Fibroblast of lung (primary cell): ENCODE measurements at regions not wholly inside any gene's neighbourhood (a gene's known extent, or its start where the extent isn't known, plus 50 kb on each side); places are given as distances from the start of the nearest gene placed in this dataset.
"Not testable (repeated sequence)": the region's sequence is repeated elsewhere in the genome, so short reads cannot be mapped to it uniquely, and the experiment has no call there.

ENCODE experiments used
- DNase-seq, 2 donors: peaks; one replicate each; pipeline versions ENCODE4 v3.0.0 to v3.0.0-alpha.2; 2010; ENCODE audit warnings: low read depth in 2 of 2
- H2AFZ ChIP-seq: 2 replicates; pipeline ENCODE4 v1.5.1; 2012; ENCODE audit warnings: low read length, control low read depth, inconsistent platforms
- H3K27ac ChIP-seq: 2 replicates; pipeline ENCODE4 v1.5.1; 2011; ENCODE audit warnings: low read length, control low read depth; ENCODE audit not compliant: insufficient read depth
- H3K27me3 ChIP-seq: 2 replicates; pipeline ENCODE4 v1.5.1; 2011; ENCODE audit warnings: mild to moderate bottlenecking, low read length; ENCODE audit not compliant: control insufficient read depth, insufficient read depth
- H3K36me3 ChIP-seq: 2 replicates; pipeline ENCODE4 v1.5.1; 2011; ENCODE audit warnings: low read length; ENCODE audit not compliant: control insufficient read depth, insufficient read depth
- H3K4me1 ChIP-seq: 2 replicates; pipeline ENCODE4 v1.5.1; 2011; ENCODE audit warnings: low read length; ENCODE audit not compliant: control insufficient read depth, insufficient read depth; ENCODE audit errors: extremely low read depth
- H3K4me2 ChIP-seq: 2 replicates; pipeline ENCODE4 v1.5.1; 2011; ENCODE audit warnings: low read length, control low read depth; ENCODE audit not compliant: insufficient read depth; ENCODE audit errors: extremely low read depth
- H3K4me3 ChIP-seq, 4 experiments: fragments of 200-600 bp in 1 of 4; sonication (generic) in 1 of 4; replicated peaks in 1 of 4; 2 replicates each; pipeline ENCODE4 v1.5.1; 2011 to 2016; ENCODE audit warnings: low read length in 4 of 4, low read depth in 3 of 4, mild to moderate bottlenecking in 3 of 4, control low read depth in 2 of 4, inconsistent platforms in 1 of 4, mixed read lengths in 1 of 4; ENCODE audit not compliant: insufficient read depth in 1 of 4; ENCODE audit errors: control extremely low read depth in 1 of 4
- H3K79me2 ChIP-seq: 2 replicates; pipeline ENCODE4 v1.5.1; 2012; ENCODE audit warnings: mild to moderate bottlenecking, low read length, inconsistent platforms; ENCODE audit not compliant: control insufficient read depth, insufficient read depth
- H3K9ac ChIP-seq: 2 replicates; pipeline ENCODE4 v1.5.1; 2011; ENCODE audit warnings: mild to moderate bottlenecking, low read length, control low read depth; ENCODE audit not compliant: insufficient read depth
- H3K9me3 ChIP-seq: 2 replicates; pipeline ENCODE4 v1.5.1; 2012; ENCODE audit warnings: low read depth, low read length; ENCODE audit not compliant: control insufficient read depth, insufficient read depth
- H4K20me1 ChIP-seq: 2 replicates; pipeline ENCODE4 v1.5.1; 2011; ENCODE audit warnings: low read length; ENCODE audit not compliant: control insufficient read depth, insufficient read depth; ENCODE audit errors: extremely low read depth
- CTCF ChIP-seq, 2 donors: IDR thresholded peaks in 1 of 2; conservative IDR thresholded peaks in 1 of 2; 1 replicate in 1 of 2; 2 replicates in 1 of 2; pipeline ENCODE4 v1.5.1; 2011 to 2012; ENCODE audit warnings: low read length in 2 of 2, control low read depth in 1 of 2, inconsistent platforms in 1 of 2, low read depth in 1 of 2, mild to moderate bottlenecking in 1 of 2
- EZH2 ChIP-seq: IDR thresholded peaks from 2 replicates; pipeline ENCODE4 v1.5.1; 2012; ENCODE audit warnings: low read length, control low read depth, mild to moderate bottlenecking; ENCODE audit errors: missing control alignments

- no peaks in the 10 kb centered on the region for H3K4me1 ChIP-seq
- no peak overlapping the region for H3K27ac ChIP-seq
- H3K9ac ChIP-seq, result no peak overlapping the region
- H3K9me3 ChIP-seq, result no peaks in the 10 kb centered on the region
- no peaks in the 10 kb centered on the region for H3K36me3 ChIP-seq
- TF ChIP-seq EZH2 (no peak), CTCF (conservative IDR thresholded peaks at IDR 0.05 in 1 of 2, IDR thresholded peaks at IDR 0.05 in 1 of 2; ENCODE audit: low read depth in 1 of 2, low read length in 2 of 2) (no peak)
- no peaks in the 10 kb centered on the region for H3K79me2 ChIP-seq
- H4K20me1 ChIP-seq, result no peaks in the 10 kb centered on the region
- no peak overlapping the region for H3K4me3 ChIP-seq
- H3K27me3 ChIP-seq, result no peaks in the 10 kb centered on the region
- no peak overlapping the region for H3K4me2 ChIP-seq
- H2AFZ ChIP-seq, result no peak overlapping the region
- peak in 1 of 2 donors; percentile 64 for DNase-seq
Measured at GRCh38 chr7:53383131-53383530, 347.7 kb downstream of the POM121L12 start.

GRCh38 chr7:53385239-53385638 lies 349.8 kb downstream of the POM121L12 start:
- H3K27ac ChIP-seq, DNase-seq, H3K4me3 ChIP-seq, H4K20me1 ChIP-seq, H3K36me3 ChIP-seq, H3K4me1 ChIP-seq, H3K9ac ChIP-seq, H3K79me2 ChIP-seq, H3K9me3 ChIP-seq, H2AFZ ChIP-seq, H3K27me3 ChIP-seq, H3K4me2 ChIP-seq: not testable (repeated sequence)

- Histone ChIP-seq H3K36me3 (no peaks in the 10 kb centered on the region), H2AFZ (no peak overlapping the region), H4K20me1 (no peaks in the 10 kb centered on the region), H3K9me3 (no peaks in the 10 kb centered on the region), H3K27me3 (no peaks in the 10 kb centered on the region), H3K9ac (no peak overlapping the region), H3K4me2 (no peak overlapping the region), H3K4me1 (no peaks in the 10 kb centered on the region), H3K27ac (no peak overlapping the region), H3K79me2 (no peaks in the 10 kb centered on the region), H3K4me3 (no peak overlapping the region)
- DNase-seq, result no peak
- TF ChIP-seq EZH2 (no peak), CTCF (conservative IDR thresholded peaks at IDR 0.05 in 1 of 2, IDR thresholded peaks at IDR 0.05 in 1 of 2; ENCODE audit: low read depth in 1 of 2, low read length in 2 of 2) (no peak)
Measured at GRCh38 chr7:53387515-53387914, 352.1 kb downstream of the POM121L12 start.

- no peak overlapping the region for H2AFZ ChIP-seq
- no peaks in the 10 kb centered on the region for H3K27me3 ChIP-seq
- no peak overlapping the region for H3K4me3 ChIP-seq
- no peak overlapping the region for H3K27ac ChIP-seq
- H3K9ac ChIP-seq, result no peak overlapping the region
- no peaks in the 10 kb centered on the region for H3K79me2 ChIP-seq
- no peaks in the 10 kb centered on the region for H3K36me3 ChIP-seq
- H3K4me2 ChIP-seq, result no peak overlapping the region
- H3K4me1 ChIP-seq, result no peaks in the 10 kb centered on the region
- no peaks in the 10 kb centered on the region for H4K20me1 ChIP-seq
- H3K9me3 ChIP-seq, result no peaks in the 10 kb centered on the region
- DNase-seq, result no peak
- no peak for TF ChIP-seq CTCF (conservative IDR thresholded peaks at IDR 0.05 in 1 of 2, IDR thresholded peaks at IDR 0.05 in 1 of 2; ENCODE audit: low read depth in 1 of 2, low read length in 2 of 2)
- TF ChIP-seq EZH2, result no peak
Measured at GRCh38 chr7:53397911-53398310, 362.5 kb downstream of the POM121L12 start.
